ENCODE measurements at regions not wholly inside any gene's neighbourhood (a gene's known extent, or its start where the extent isn't known, plus 50 kb on each side); places are given as distances from the start of the nearest gene placed in this dataset.

DNA sequence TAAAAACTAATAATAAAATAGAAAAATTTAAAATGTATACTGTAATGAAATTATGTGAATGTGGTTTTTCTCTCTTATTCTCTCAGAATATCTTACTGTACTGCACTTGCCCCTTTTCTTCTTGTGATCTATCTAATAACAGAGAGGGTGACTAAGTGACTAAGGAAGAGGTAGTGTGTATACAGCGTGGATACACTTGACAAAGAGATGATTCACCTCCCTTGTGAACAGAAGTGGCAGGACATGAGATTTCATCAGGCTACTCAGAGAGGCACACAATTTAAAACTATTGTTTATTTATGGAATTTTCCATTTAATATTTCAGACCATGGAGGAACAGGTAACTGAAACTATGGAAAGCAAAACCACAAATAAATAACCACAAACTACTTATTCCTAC, 806.6 kb upstream of the GHITM start:
- Histone ChIP-seq H2AFZ (ENCODE audit: control insufficient read depth, low read length) (no peak overlapping the region), H3K9me1 (ENCODE audit: control insufficient read depth, extremely low read depth, insufficient read depth, low read length) (no peaks in the 10 kb centered on the region), H3K9me3 (ENCODE audit: control insufficient read depth, low read depth, low read length) (no peaks in the 10 kb centered on the region), H3K4me3 (ENCODE audit: control insufficient read depth in 2 of 3, extremely low read depth in 1 of 3, insufficient read depth in 2 of 3, low read depth in 1 of 3, low read length in 3 of 3) (no peak overlapping the region), H3K4me1 (ENCODE audit: control insufficient read depth, extremely low read depth, insufficient read depth, low read length) (no peaks in the 10 kb centered on the region), H3K4me2 (ENCODE audit: control insufficient read depth, extremely low read depth, insufficient read depth, low read depth, low read length) (no peak overlapping the region), H3K27ac (ENCODE audit: control insufficient read depth, insufficient read depth, low read length) (no peak overlapping the region), H3K79me2 (ENCODE audit: control insufficient read depth, insufficient read depth, low read length) (no peaks in the 10 kb centered on the region), H3K9ac (ENCODE audit: control insufficient read depth, extremely low read depth, insufficient read depth, low read length) (no peak overlapping the region), H3K27me3 (ENCODE audit: control insufficient read depth, extremely low read depth, insufficient read depth, low read length) (no peaks in the 10 kb centered on the region), H4K20me1 (ENCODE audit: control insufficient read depth, extremely low read depth, insufficient read depth, low read length) (no peaks in the 10 kb centered on the region), H3K36me3 (ENCODE audit: control insufficient read depth in 2 of 2, extremely low read depth in 1 of 2, insufficient read depth in 2 of 2, low read length in 2 of 2) (no peaks in the 10 kb centered on the region)
- dilution Hi-C loops (cut with MboI; ENCODE audit: extremely low pct_ligation_motif_present, low sequenced_read_pairs), result no loop called here
- DNase-seq (ENCODE audit: low read depth, low spot score), result no peak
- no peak for FAIRE-seq
- TF ChIP-seq, protein P1, sequence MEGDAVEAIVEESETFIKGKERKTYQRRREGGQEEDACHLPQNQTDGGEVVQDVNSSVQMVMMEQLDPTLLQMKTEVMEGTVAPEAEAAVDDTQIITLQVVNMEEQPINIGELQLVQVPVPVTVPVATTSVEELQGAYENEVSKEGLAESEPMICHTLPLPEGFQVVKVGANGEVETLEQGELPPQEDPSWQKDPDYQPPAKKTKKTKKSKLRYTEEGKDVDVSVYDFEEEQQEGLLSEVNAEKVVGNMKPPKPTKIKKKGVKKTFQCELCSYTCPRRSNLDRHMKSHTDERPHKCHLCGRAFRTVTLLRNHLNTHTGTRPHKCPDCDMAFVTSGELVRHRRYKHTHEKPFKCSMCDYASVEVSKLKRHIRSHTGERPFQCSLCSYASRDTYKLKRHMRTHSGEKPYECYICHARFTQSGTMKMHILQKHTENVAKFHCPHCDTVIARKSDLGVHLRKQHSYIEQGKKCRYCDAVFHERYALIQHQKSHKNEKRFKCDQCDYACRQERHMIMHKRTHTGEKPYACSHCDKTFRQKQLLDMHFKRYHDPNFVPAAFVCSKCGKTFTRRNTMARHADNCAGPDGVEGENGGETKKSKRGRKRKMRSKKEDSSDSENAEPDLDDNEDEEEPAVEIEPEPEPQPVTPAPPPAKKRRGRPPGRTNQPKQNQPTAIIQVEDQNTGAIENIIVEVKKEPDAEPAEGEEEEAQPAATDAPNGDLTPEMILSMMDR (optimal IDR thresholded peaks at IDR 0.05 in 1 of 3, IDR thresholded peaks at IDR 0.05 in 1 of 3, conservative IDR thresholded peaks at IDR 0.05 in 1 of 3; ENCODE audit: extremely low read depth in 1 of 3, insufficient read depth in 2 of 3, low read length in 3 of 3), result no peak
- TF ChIP-seq EZH2 (IDR thresholded peaks at IDR 0.05; ENCODE audit: low read length), result no peak

DNA sequence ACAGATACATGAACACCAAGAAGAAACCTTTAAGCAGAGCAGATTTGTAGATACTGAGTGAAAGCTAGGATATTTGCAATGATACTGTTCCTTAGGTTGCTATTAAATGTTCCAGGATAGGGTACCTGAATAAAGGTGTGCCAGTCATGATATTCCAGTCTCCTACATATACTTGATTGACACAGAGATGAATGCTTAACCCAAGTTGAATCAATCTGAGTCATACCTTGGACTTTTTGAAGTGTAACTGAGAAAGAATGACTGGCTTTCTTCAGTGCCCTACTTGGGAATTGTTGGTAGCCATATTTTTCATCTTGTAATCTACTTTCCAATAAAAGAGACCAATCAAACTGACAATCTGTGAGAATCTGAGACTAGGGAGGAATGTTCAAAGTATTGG, 805.7 kb upstream of the GHITM start:
- Histone ChIP-seq H3K36me3 (ENCODE audit: control insufficient read depth in 2 of 2, extremely low read depth in 1 of 2, insufficient read depth in 2 of 2, low read length in 2 of 2) (no peaks in the 10 kb centered on the region), H3K4me2 (ENCODE audit: control insufficient read depth, extremely low read depth, insufficient read depth, low read depth, low read length) (no peak overlapping the region), H3K9ac (ENCODE audit: control insufficient read depth, extremely low read depth, insufficient read depth, low read length) (no peak overlapping the region), H3K4me3 (ENCODE audit: control insufficient read depth in 2 of 3, extremely low read depth in 1 of 3, insufficient read depth in 2 of 3, low read depth in 1 of 3, low read length in 3 of 3) (no peak overlapping the region), H3K9me3 (ENCODE audit: control insufficient read depth, low read depth, low read length) (no peaks in the 10 kb centered on the region), H3K79me2 (ENCODE audit: control insufficient read depth, insufficient read depth, low read length) (no peaks in the 10 kb centered on the region), H2AFZ (ENCODE audit: control insufficient read depth, low read length) (no peak overlapping the region), H3K4me1 (ENCODE audit: control insufficient read depth, extremely low read depth, insufficient read depth, low read length) (no peaks in the 10 kb centered on the region), H3K27ac (ENCODE audit: control insufficient read depth, insufficient read depth, low read length) (no peak overlapping the region), H3K27me3 (ENCODE audit: control insufficient read depth, extremely low read depth, insufficient read depth, low read length) (no peaks in the 10 kb centered on the region), H3K9me1 (ENCODE audit: control insufficient read depth, extremely low read depth, insufficient read depth, low read length) (no peaks in the 10 kb centered on the region), H4K20me1 (ENCODE audit: control insufficient read depth, extremely low read depth, insufficient read depth, low read length) (no peaks in the 10 kb centered on the region)
- TF ChIP-seq, protein P1 (optimal IDR thresholded peaks at IDR 0.05 in 1 of 3, IDR thresholded peaks at IDR 0.05 in 1 of 3, conservative IDR thresholded peaks at IDR 0.05 in 1 of 3; ENCODE audit: extremely low read depth in 1 of 3, insufficient read depth in 2 of 3, low read length in 3 of 3), result no peak
- no peak for TF ChIP-seq EZH2 (IDR thresholded peaks at IDR 0.05; ENCODE audit: low read length)
- DNase-seq (ENCODE audit: low read depth, low spot score), result peak; percentile 4
- no peak for FAIRE-seq
- dilution Hi-C loops (cut with MboI; ENCODE audit: extremely low pct_ligation_motif_present, low sequenced_read_pairs), result no loop called here

Measured in keratinocyte (primary cell).